Bronchial epithelial cell (primary cell): ENCODE measurements at regions not wholly inside any gene's neighbourhood (a gene's known extent, or its start where the extent isn't known, plus 50 kb on each side); places are given as distances from the start of the nearest gene placed in this dataset.

Experiments
- DNase-seq: peaks from one replicate; pipeline ENCODE4 v3.0.0-alpha.2; 2010; ENCODE audit warnings: low read depth
- FAIRE-seq: peaks from 2 replicates; lab custom pipeline; 2011; peaks lifted over from hg19 to GRCh38; lab: Jason Lieb, UNC
- H3K27me3 ChIP-seq: 2 replicates; pipeline ENCODE4 v1.5.1; 2011; ENCODE audit warnings: low read length; ENCODE audit not compliant: control insufficient read depth, insufficient read depth
- H3K36me3 ChIP-seq: 2 replicates; pipeline ENCODE4 v1.5.1; 2011; ENCODE audit warnings: low read length; ENCODE audit not compliant: control insufficient read depth, insufficient read depth
- H3K4me3 ChIP-seq: 2 replicates; pipeline ENCODE4 v1.5.1; 2011; ENCODE audit warnings: mild to moderate bottlenecking, low read depth, low read length, control low read depth
- TF ChIP-seq, protein P1 (sequence below): IDR thresholded peaks from 2 replicates; pipeline ENCODE4 v1.5.1; 2011; ENCODE audit warnings: mild to moderate bottlenecking, moderate library complexity, low read length, control low read depth, inconsistent platforms; ENCODE audit not compliant: insufficient read depth, severe bottlenecking

DNA sequence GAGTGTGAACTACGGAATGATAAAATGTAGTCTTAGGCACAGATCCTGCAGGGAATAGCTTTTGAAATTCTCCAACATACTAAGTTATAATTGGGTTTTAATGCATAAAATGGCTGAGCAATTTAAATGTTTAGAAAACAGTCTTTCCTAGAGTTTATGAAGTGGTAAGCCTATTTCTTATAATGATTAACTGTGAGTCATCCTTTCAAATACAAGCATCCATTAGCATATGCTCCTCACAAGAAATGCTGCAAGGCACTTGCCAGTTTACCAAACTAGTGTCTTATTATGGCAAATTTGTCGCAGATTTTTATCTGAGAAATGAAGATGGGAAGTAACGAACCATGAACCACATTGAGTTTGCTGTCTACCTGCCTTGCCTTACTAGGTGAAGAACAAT lies 101.3 kb upstream of the ESRRG start:
- TF ChIP-seq, protein P1, sequence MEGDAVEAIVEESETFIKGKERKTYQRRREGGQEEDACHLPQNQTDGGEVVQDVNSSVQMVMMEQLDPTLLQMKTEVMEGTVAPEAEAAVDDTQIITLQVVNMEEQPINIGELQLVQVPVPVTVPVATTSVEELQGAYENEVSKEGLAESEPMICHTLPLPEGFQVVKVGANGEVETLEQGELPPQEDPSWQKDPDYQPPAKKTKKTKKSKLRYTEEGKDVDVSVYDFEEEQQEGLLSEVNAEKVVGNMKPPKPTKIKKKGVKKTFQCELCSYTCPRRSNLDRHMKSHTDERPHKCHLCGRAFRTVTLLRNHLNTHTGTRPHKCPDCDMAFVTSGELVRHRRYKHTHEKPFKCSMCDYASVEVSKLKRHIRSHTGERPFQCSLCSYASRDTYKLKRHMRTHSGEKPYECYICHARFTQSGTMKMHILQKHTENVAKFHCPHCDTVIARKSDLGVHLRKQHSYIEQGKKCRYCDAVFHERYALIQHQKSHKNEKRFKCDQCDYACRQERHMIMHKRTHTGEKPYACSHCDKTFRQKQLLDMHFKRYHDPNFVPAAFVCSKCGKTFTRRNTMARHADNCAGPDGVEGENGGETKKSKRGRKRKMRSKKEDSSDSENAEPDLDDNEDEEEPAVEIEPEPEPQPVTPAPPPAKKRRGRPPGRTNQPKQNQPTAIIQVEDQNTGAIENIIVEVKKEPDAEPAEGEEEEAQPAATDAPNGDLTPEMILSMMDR, result no peak
- H3K36me3 ChIP-seq, result no peaks in the 10 kb centered on the region
- peak; percentile 54 for DNase-seq
- H3K27me3 ChIP-seq, result no peaks in the 10 kb centered on the region
- no peak overlapping the region for H3K4me3 ChIP-seq
- FAIRE-seq, result no peak

DNA sequence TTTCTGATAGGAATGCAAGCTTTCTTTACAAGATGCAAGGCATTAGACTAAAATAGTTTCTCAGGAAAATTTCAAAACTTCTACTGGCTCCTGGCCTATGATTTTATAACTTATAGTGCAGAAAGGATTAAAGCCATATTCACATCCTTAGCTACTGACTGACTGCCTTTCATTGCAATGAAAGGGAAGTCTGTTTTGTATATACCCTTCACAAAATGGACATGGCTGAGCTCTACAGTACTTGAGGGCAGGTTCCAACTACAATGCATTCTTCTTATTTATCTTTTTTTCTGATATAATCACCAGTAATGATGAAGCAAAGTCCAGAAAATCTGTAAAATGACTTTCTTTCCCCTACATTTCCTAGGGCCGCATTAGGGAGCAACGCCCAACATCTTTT lies 100.5 kb upstream of the ESRRG start:
- no peak for DNase-seq
- H3K36me3 ChIP-seq, result no peaks in the 10 kb centered on the region
- no peak overlapping the region for H3K4me3 ChIP-seq
- H3K27me3 ChIP-seq, result no peaks in the 10 kb centered on the region
- FAIRE-seq, result no peak
- TF ChIP-seq, protein P1, result no peak

DNA sequence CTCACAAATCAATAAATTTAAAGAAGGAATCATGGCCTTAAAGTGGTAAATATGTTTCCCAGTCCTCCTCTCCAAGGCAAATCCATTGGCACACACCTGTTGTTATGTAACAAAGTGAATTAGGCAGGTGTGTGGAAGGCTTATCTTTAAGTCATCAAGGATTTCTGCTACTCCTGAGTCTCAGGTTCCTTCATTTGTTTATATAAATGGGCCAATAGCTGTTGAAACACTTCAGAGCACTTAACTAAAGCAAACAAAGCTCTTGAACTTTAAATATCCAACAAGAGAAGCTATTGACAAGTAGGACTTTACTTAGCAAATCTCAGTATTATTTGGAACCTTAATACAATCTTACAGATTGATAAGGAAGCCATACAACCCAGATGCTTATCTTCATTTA lies 99.3 kb upstream of the ESRRG start:
- Histone ChIP-seq H3K4me3 (no peak overlapping the region), H3K36me3 (no peaks in the 10 kb centered on the region), H3K27me3 (no peaks in the 10 kb centered on the region)
- FAIRE-seq, result no peak
- no peak for DNase-seq
- TF ChIP-seq, protein P1, result no peak

DNA sequence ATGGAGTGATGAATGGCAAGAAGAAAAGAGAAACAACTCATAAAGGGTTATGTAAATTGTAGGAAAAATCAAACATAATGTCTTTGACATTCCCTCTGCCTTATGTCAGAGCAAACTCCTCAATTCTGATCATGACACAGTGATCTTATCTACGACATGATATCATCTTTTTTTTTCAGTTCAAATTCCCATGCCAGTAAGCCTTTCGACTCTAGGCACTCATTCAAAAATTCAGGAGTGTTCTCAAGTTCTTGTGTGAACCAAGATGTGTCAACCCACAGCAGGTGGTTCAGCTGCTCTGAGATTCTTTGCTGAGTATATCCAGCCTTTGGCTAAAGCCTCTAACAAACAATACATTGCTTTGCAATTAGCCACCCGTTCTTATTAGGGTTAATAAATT lies 97.1 kb upstream of the ESRRG start:
- no peak for FAIRE-seq
- DNase-seq, result no peak
- Histone ChIP-seq H3K4me3 (no peak overlapping the region), H3K36me3 (no peaks in the 10 kb centered on the region), H3K27me3 (no peaks in the 10 kb centered on the region)
- TF ChIP-seq, protein P1, result no peak

DNA sequence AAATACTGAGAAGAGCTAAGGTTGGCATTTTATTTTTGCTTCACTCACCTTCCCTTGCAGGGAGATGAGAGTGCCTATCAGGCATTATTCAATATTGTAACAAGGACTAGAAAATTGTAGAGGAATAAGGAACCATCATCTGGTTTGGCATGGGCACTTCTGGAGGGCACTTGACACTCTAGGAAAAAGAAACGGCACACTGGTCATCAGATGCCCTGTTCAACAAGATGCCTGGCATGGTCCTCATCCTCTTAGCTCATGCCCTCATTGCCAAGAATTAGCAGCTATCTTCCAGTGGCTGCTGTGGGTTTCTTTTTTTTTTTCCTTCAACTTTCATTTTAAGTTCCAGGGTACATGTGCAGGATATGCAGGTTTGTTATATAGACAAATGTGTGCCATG lies 95.1 kb upstream of the ESRRG start:
- Histone ChIP-seq H3K4me3 (no peak overlapping the region), H3K27me3 (no peaks in the 10 kb centered on the region), H3K36me3 (no peaks in the 10 kb centered on the region)
- FAIRE-seq (no peak), DNase-seq (no peak)
- TF ChIP-seq, protein P1, result no peak
